GM19463 (cell line): ENCODE measurements at regions not wholly inside any gene's neighbourhood (a gene's known extent, or its start where the extent isn't known, plus 50 kb on each side); places are given as distances from the start of the nearest gene placed in this dataset.

Source experiments
- ATAC-seq: cut with Tn5 transposase; IDR thresholded peaks from one replicate; pipeline ENCODE4 v1.9.1; 2021; ENCODE audit warnings: mild to moderate bottlenecking, moderate library complexity; ENCODE audit not compliant: unreplicated experiment

DNA sequence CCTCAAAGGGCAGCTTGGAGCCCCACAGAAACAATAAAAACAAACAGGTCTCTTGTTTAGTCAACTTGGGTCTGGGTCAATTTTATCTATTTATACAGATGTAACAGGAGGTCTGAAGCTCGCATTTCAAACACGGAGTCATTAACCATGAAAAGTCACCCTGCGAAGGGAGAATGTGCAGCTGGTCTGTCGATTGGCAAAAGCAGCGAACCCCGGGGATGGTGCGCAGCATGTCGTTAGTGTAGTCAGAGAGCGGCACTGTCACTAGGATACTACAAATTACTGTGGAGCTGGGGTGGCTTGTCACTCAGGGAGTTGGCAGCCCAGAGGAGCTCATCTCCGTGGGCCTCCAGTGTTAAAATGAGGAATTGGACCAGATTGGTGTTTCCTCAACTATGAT, 190.4 kb upstream of the ARG1 start:
- ATAC-seq: no peak

DNA sequence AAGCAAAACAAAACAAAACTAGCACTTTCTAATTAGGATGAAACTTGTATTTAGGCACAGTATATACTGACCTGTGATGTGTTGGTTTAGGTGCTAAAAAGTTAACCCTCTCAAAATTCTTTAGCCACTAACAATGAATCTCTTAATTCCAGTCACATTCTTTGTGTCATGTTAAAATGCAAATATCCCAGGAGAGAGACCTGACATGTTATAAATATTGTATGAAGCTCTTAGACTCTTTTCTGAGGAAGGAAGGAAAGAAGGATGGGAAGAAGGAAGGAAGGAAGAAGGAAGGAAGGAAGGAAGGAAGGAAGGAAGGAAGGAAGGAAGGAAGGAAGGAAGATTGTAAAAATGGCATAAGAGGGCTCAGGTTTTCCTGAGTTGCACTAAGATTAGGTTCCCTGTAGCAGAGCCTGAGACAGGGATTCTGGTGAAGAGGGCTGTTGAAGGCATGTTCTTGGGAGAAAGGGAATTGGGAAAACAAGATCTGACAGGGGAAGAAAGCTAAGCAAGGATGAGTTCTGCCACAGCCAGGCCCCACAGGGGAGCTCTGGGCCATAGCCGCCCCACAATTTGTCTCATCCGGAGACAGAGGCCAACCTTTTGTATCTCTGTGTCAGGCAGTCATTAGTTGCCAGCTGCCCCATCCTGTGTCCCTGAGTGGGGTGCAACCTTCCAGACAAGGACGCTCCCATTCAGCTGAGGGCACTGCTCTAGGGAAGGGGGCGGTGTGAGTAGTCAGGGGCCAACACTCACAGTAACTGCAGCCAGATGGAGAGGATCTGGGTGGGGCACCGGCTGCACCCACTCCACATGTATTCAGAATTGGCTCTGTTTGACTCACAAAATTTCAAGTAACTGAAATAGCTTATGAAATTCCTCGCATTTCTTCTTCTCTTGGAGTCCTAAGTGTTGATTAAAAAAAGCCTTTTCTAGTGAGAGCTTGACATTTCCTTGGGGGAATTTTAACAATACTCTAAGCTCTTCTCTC, 189.3 kb upstream of the ARG1 start:
- no peak for ATAC-seq

DNA sequence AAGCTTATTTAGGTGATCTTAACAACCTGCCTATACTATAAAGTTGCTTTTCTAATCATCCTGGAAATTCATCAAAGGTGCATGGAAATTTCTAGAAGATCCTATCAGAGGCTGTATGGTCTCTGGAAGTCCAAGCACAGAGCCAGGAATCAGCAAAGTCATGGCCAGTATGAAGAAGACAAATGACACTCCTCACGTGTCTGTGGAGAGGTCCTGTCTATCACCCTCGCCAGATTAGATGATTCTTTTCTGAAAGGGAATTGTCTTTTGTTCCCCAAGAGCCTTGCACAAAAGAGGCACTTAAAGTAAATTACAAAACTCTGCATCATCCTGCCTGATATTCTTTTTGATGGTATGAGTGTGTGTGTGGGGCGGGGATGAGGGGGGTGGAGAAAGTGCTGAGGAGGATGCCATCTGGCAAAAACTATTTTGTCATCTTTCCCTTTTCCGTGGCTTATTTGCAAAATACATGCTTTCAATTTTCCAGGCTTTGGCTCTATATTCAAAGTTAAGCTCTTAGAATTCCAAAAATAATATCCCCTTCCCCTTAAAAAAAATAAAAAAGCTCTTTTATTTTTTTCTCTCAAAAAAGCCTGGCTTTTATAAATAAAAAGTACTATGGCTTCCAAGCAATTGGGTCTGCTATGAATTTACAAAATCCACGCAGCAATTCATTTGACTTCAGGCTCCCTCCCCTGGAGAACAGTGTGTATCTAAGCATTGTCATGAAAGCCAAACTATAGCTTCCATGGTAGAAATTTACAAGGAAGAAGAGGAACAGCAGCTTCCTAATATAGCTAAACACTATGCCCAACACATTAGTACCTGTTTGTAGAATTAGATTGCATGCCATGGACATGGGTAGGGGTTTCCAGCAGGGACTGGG, 185.2 kb upstream of the ARG1 start:
- ATAC-seq: no peak

DNA sequence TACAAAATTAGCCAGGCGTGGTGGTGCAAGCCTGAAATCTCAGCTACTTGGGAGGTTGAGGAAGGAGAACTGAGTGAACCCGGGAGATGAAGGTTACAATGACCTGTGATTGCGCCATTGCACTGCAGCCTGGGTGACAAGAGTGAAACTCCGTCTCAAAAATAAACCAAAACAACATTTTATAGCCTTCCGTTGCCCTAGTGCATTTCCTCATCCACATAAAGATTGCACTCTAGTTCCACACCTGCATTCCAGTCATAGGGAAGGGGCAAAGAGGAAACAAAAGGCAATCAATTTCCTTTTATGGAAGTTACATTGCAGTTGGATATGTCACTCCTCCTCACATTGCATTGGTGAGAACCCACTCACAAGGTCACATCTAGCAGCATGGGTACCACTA, 182.7 kb upstream of the ARG1 start:
- ATAC-seq: no peak

DNA sequence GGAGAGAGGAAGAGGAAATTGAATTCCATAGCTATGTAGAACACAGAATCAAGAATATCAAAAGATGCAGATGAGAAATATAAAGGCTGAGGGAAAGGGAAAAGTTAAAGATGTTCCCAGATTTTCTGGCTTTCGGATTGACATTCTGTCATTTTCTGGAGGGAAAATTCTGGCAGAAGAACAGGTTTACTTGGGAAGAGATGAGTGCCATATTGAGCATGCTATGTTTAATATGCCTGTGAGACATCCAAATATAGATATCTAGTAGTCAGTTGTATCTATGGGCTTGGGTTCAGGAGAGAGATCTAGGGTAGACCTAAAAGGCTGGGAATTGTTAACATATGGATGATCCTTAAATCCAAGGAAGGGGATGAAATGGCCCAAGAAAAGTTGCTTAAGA, 181.9 kb upstream of the ARG1 start:
- ATAC-seq: no peak

DNA sequence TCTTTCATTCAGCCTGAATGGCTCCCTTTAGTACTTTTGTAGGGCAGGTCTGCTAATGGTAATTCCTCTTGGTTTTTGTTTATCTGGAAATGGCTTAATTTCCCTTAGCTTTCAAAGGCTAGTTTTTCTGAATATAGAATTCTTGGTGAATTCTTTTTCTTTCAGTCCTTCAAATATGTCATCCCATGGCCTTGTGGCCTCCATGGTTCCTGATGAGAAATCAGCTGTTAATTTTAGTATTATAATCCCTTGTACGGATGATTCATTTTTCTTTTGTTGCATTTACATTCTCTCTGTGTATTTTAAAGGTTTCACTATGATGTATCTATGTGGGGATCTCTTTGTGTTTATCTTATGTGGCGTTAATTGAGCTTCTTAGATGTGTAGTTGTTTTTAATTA, 179.6 kb upstream of the ARG1 start:
- ATAC-seq: no peak

DNA sequence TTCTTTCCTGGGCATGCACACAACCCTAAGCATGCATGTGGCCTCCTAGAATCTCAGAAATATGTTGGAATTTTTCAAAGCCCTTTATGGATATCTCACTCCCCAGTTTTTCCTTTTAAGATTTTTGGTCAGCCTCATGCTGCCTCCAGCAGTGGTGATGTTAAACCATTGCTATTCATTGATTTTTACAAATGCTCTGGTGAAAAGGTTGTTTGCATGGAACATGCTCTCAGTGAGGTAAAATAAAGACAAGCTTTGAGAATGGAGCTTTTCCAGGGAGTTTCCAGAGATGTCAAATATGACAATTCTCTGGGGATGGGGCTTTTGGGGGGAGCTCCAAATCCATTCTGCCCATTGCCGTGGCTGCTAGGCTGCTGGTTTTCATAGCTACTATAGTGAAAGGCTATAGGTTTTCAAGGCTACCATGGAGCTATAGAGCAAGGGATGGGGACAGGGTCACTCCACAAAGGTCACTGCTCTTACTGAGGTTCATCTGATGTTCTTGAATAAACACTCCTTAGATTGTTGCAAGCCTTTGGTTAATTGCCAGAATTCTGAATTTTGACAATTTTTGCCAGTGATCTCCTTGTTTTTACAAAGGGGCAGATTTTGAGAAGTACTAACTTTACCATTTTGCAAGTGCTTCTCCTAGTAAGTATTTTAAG, 178.1 kb upstream of the ARG1 start:
- ATAC-seq: no peak

DNA sequence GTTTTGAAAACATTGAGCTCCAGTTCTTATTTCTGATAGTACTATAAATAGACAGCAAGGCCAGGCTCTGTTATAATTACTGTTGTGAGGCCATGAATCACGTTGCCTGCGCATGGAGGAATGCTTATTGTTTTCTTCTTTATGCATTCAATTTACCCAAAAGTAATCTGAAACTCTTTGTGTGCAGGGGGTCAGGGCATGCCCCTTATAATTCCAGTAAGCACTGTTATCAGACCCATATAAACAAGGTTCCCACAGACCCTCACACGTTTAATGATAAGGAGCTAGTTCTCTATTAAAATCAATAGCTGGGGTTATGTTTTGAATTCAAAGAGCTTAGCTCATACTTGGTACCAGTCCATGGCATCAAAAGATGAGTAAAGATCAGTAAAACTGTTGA, 174.8 kb upstream of the ARG1 start:
- ATAC-seq: no peak

DNA sequence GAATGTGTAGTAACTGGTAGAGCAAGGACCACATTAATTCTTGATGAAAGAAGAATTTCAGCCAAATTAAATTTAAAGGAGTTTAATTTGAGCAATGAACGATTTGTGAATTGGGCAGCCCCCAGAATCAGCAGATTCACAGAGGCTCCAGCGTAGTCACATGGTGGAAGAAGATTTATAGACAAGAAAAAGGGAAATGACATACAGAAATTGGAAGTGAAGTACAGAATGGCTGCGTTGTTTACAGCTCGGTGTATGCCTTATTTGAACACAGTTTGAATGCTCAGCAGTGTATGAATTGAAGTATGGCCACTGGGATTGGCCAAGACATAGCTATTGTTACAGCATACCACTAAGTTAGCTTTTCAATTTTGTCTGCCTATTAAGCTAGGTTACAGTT, 173.6 kb upstream of the ARG1 start:
- no peak for ATAC-seq

DNA sequence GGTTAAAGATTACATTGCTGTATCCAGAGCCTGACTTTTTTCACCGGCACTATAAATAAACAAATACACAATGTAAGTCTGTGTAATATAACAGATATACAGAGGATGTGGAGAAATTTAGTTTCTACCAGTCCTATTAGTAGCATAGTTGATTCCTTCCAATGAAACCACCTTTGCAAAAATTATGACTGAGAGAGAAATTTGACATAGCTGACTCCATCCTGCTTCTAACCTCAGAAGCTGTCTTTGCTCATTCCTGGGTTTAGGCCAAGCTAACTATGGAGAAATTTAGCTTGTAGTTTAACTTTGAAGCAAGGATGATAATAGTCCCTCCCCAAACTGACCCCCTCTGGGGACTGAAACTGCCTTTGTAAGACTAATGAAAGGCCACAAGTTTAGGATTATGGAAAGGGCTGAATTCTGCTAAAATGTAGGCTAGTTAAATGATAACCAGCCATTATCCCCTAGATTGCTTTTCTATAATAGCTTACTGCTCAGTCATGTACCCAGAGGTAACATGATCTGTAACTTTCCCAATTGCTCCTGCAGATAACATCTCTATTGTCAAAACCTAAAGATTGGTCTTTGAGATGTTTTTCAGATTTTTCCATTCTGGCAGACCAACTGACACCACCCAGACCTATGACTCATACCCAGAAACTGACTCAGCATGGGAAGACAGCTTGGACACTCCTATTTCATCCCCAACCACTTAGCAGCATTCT, 172.8 kb upstream of the ARG1 start:
- no peak for ATAC-seq

DNA sequence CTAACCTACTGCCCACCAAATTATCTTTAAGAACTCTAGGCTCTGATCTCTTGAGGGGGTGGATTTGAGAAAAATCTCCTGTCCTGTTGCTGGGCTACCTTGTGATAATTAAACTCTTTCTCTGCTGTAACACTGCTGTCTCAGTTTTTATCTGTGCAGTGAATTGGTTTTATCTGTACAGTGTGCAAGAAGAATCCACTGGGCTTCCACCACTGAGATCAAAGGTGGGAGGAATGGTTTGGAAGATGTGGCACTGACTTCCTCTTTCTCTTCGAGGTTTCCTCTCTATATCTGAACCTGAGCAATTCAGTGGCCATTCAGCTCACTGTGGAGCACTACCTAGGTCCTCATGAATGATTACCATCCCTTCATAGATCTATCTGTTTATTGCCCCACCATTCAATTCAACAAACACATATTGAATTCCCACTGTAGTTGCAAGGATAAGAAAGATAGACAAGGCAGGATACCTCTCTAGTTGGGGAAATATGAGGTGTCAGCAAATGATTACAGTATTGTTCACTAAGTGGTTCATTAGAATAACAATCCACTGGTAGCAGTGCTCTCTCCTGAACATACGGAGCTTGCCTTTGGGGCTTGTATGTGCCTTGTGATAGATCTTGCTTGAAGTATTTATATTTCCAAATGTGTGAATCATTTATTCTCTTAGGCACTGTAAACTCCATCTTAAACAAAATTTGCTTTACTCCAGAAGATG, 172.1 kb upstream of the ARG1 start:
- no peak for ATAC-seq

DNA sequence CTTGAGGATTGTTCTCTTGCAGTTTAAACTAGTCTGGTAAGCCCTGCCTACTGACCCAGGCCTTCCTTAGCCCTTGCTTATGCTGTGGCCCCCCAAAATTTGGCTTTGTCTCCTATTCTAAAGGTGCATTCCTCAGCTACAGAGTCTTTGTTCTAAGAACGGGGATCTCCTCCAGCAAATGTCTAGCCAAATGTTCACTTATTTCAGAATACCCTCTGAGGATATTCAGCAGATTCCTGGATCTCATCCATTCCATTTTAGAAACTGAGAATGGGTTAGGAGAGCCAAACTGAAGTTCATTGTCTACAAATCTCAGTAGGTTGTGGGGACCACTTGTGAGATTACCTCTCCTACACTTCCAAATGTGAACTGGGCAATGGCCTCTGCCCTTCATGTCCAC, 164.2 kb upstream of the ARG1 start:
- no peak for ATAC-seq

DNA sequence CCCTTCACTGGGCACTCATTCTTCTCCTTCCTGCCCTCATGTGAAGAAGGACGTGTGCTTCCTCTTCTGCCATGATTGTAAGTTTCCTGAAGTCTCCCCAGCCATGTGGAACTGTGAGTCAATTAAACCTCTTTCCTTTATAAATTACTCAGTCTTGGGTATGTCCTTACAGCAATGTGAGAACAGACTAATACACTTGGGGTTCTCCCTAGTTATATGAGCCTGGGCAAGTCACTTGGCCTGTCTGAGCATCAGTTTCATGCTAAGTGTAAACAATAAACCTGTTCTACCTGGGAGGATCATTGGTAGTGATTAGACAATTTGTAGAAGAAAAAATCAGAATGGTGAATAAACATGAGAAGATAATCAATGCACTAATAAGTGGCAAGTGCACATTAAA, 162.2 kb upstream of the ARG1 start:
- ATAC-seq: no peak

DNA sequence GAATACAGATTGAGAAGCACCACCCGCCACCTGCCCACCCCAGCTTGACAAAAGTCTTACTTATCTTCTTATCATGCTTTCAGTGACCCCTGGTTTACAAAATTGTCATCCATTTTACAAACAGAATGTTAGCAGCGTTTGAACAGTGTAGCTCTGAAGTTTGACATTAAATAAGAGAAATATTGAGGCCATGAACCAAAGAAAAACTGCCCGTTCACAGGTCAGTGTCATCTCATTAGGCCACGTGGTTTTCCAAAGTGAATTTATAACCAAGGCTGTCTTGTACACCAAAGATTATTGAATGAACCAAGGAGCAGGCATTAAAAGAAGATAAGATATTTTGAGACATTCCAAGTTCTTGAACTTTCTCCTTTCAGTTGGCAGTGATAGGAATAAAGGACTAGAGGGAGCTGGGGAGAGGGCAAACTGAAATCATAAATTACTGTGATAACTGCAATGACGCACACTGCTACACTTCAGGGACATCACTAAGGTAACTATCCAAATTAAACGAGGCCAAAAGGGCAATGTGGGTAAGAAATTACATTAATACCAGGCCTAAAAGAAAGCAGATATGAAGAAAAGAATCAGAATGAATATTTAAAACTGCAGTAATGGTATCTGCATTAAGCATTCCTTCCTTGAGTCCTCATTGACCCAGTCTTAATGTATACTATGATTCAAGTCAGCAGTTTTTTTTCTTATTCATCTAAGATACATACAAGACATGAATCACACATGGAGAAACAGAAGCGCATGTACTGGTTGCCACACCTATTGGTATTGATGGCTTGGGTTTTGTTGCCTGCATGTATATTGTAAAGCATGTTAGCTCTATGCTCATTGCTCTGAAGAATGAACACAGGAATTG, 159.8 kb upstream of the ARG1 start:
- no peak for ATAC-seq

DNA sequence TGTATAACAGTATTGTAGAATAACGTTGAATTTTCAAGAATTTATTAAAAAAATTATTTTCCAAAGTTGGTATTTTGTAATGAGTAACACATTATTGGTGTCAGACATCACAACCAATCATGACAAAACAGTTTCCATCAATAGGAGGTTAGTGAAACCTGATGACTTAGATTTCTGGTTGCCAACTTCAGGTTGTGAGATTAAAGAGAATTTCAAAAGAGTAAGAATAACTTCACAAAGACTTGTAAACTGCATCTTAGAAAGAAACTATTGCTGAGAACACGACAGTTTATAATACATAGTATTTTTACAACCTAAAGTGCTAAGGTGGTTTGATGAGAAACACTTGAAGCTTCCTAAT, 159.2 kb upstream of the ARG1 start:
- ATAC-seq: no peak

DNA sequence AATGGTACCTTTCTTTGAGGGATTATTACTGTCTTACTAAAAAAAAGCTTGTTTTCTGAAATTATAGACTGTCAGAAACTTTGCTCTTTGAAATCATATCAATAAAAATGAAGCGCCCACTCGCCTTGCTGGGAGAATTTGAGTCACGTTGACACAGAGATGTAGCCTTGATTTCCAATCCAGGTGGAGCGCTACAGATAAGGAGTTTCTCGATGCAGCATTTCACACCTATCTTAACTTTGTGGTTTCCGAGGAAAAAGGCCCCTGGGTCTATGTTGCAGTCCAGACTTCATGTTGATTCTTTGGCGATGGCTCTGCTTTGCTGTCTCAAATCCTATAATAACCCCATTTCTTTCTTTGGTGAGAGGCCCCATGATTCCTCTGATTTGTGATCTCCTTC, 158.1 kb upstream of the ARG1 start:
- no peak for ATAC-seq

DNA sequence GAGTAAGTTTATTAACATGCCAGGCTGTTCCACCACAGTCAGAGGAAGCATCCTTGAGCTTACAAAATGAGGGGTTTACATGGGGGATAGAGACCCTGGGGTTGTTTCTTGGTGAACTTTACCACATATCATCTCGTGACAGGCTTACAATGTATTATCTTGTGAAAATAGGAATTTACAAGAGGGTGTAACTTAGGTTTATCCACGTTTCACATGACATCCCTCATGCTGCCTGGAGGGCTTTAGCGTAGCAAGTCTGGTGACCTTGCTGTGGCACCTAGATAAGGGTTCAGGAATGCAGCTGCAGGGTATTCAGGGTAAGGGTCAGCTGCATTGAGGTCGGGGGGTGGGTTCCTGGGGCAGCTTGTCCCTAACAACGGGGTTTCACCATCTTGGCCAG, 154.6 kb upstream of the ARG1 start:
- no peak for ATAC-seq

DNA sequence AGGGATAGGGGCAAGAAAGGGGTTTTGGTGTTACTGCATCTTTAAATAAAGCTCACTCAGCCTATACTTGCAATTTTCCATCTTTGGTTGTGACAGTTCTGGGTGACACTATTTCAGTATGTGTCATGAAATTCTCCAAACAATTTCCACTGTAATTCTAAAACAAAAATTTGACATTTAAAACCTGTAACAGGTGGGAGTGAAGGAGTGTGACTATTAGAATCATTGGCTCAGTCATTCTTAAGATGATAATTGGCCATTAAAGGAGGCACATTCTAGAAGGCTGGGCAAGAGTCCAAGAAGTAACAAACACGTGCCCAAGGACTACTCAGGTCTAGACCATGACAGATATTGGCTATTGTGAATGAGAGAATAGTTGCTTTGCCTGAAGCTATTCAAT, 153.3 kb upstream of the ARG1 start:
- ATAC-seq: no peak

DNA sequence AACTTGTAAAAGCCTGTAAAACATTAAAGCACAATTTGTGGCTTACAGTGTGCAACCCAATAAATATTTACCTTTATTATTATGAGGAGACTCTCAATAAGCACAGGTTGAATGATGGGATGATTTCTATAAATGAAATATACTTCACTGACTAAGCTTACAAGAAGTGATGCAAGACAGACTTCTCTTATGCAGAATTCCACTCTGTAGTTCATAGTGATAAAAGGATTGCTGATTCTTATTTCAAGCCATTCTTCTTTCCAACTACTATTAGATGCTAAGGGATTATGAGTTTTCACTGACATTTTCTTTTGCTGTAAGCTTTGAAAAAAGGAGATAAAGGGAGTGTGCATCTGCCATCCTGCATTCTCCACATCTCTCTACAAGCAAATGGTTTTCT, 149.0 kb upstream of the ARG1 start:
- no peak for ATAC-seq
